A549 (cell line): ENCODE measurements at regions not wholly inside any gene's neighbourhood (a gene's known extent, or its start where the extent isn't known, plus 50 kb on each side); places are given as distances from the start of the nearest gene placed in this dataset.

Experiments used
- ATAC-seq, 2 experiments: fragments of 200-7000 bp in 1 of 2; fragments of >200 bp in 1 of 2; cut with Nextera tagmentation in 1 of 2; cut with Tn5 transposase in 1 of 2; 3 replicates each; pipeline versions ENCODE4 v1.8.0 to v1.9.1; 2018 to 2020; ENCODE audit warnings: mild to moderate bottlenecking in 1 of 2, moderate library complexity in 1 of 2
- CTCF ChIA-PET: fragments of 300-600 bp; sonication (Branson Sonifier 250); formaldehyde crosslinking; extraction: SDS; loops from one replicate; lab custom pipeline; 2021; ENCODE audit warnings: antibody characterized with exemption, inconsistent platforms; lab: Yijun Ruan, JAX
- POLR2A ChIA-PET: fragments of 350-600 bp; formaldehyde crosslinking; extraction: SDS; loops from one replicate; lab custom pipeline; 2021; ENCODE audit warnings: antibody characterized with exemption, inconsistent platforms; lab: Yijun Ruan, JAX
- DNase-seq, 2 experiments: peaks; one replicate each; pipeline versions ENCODE4 v3.0.0 to v3.0.0-alpha.2; 2011 to 2016; ENCODE audit warnings: low read depth in 1 of 2, low spot score in 1 of 2
- FAIRE-seq: peaks from 2 replicates; lab custom pipeline; 2011; peaks lifted over from hg19 to GRCh38; lab: Jason Lieb, UNC
- H3K27ac ChIP-seq, 2 experiments: fragments of >200 bp; sonication (Bioruptor Twin); formaldehyde crosslinking; 3 replicates each; pipeline ENCODE4 v1.5.1; 2016 to 2017
- H3K4me1 ChIP-seq: fragments of >200 bp; sonication (Bioruptor Twin); formaldehyde crosslinking; 3 replicates; pipeline ENCODE4 v1.6.1; 2016
- H3K4me2 ChIP-seq: fragments of >200 bp; sonication (Bioruptor Twin); formaldehyde crosslinking; 3 replicates; pipeline ENCODE4 v1.6.1; 2016
- H3K4me3 ChIP-seq: fragments of >200 bp; sonication (Bioruptor Twin); formaldehyde crosslinking; 3 replicates; pipeline ENCODE4 v1.5.1; 2016
- H3K9me3 ChIP-seq: fragments of >200 bp; sonication (Bioruptor Twin); formaldehyde crosslinking; 3 replicates; pipeline ENCODE4 v1.6.1; 2016
- BHLHE40 ChIP-seq: IDR thresholded peaks from 2 replicates; pipeline ENCODE4 v1.6.1; 2012; ENCODE audit warnings: low read depth, low read length, inconsistent platforms
- CHD4 ChIP-seq: fragments of 200-600 bp; sonication (generic); IDR thresholded peaks from 2 replicates; pipeline ENCODE4 v1.6.1; 2016; ENCODE audit warnings: antibody characterized with exemption, mild to moderate bottlenecking, borderline replicate concordance
- EHF ChIP-seq: fragments of 250-450 bp; sonication (Bioruptor Pico); IDR thresholded peaks from 2 replicates; pipeline ENCODE4 v1.5.0; 2020; ENCODE audit warnings: mild to moderate bottlenecking
- EHMT2 ChIP-seq: fragments of 200-600 bp; sonication (generic); IDR thresholded peaks from 2 replicates; pipeline ENCODE4 v1.6.1; 2016; ENCODE audit warnings: antibody characterized with exemption, low read depth, mild to moderate bottlenecking, moderate library complexity
- EP300 ChIP-seq, 2 experiments: fragments of >200 bp; sonication (Bioruptor Twin); formaldehyde crosslinking; IDR thresholded peaks; 2 replicates in 1 of 2; 3 replicates in 1 of 2; pipeline ENCODE4 v1.6.1; 2016 to 2017
- ESRRA ChIP-seq: fragments of 150-350 bp; IDR thresholded peaks from 2 replicates; pipeline ENCODE4 v1.6.1; 2014; ENCODE audit warnings: mild to moderate bottlenecking, low read length, borderline replicate concordance
- HDAC2 ChIP-seq: fragments of 200-600 bp; sonication (generic); IDR thresholded peaks from 2 replicates; pipeline ENCODE4 v1.6.1; 2016
- HOXA7 ChIP-seq: fragments of 250-450 bp; sonication (Bioruptor Pico); IDR thresholded peaks from 2 replicates; pipeline ENCODE4 v1.5.0; 2020; ENCODE audit warnings: mild to moderate bottlenecking, moderate library complexity
- JUNB ChIP-seq: fragments of >200 bp; sonication (Bioruptor Twin); formaldehyde crosslinking; IDR thresholded peaks from 2 replicates; pipeline ENCODE4 v1.6.1; 2016
- KDM1A ChIP-seq: fragments of 200-600 bp; sonication (generic); IDR thresholded peaks from 2 replicates; pipeline ENCODE4 v1.6.1; 2016; ENCODE audit warnings: low read depth, mild to moderate bottlenecking
- MAFK ChIP-seq: fragments of 450-650 bp; IDR thresholded peaks from 2 replicates; pipeline ENCODE4 v1.6.1; 2014; ENCODE audit not compliant: partially characterized antibody
- MYC ChIP-seq: IDR thresholded peaks from 2 replicates; pipeline ENCODE4 v1.6.1; 2012; ENCODE audit warnings: mild to moderate bottlenecking, inconsistent platforms, low read length, improper control_type of control experiment, borderline replicate concordance
- NFE2L2 ChIP-seq: fragments of 150-350 bp; conservative IDR thresholded peaks from 2 replicates; pipeline ENCODE4 v1.6.1; 2014; ENCODE audit warnings: low read length
- NPAS2 ChIP-seq: fragments of 250-450 bp; sonication (Bioruptor Pico); IDR thresholded peaks from 2 replicates; pipeline ENCODE4 v1.8.0; 2022; ENCODE audit warnings: mild to moderate bottlenecking, moderate library complexity, borderline replicate concordance
- POLR2A ChIP-seq: IDR thresholded peaks from 2 replicates; pipeline ENCODE4 v1.6.1; 2012; ENCODE audit warnings: mild to moderate bottlenecking, low read length
- RAD21 ChIP-seq, 2 experiments: fragments of >200 bp in 1 of 2; sonication (Bioruptor Twin) in 1 of 2; formaldehyde crosslinking in 1 of 2; IDR thresholded peaks in 1 of 2; conservative IDR thresholded peaks in 1 of 2; 2 replicates in 1 of 2; 3 replicates in 1 of 2; pipeline ENCODE4 v1.6.1; 2012 to 2018; ENCODE audit warnings: inconsistent platforms in 1 of 2
- SMC3 ChIP-seq: fragments of >200 bp; sonication (Bioruptor Twin); formaldehyde crosslinking; IDR thresholded peaks from 3 replicates; pipeline ENCODE4 v1.6.1; 2018; ENCODE audit warnings: inconsistent platforms
- SREBF2 ChIP-seq: fragments of 450-650 bp; IDR thresholded peaks from 2 replicates; pipeline ENCODE4 v1.6.1; 2014; ENCODE audit warnings: mild to moderate bottlenecking, moderate library complexity
- TP53 ChIP-seq: fragments of 250-450 bp; sonication (Bioruptor Pico); IDR thresholded peaks from 2 replicates; pipeline ENCODE4 v1.5.0; 2021; ENCODE audit warnings: mild to moderate bottlenecking, moderate library complexity
- ZNF302 ChIP-seq: fragments of 250-450 bp; sonication (Bioruptor Pico); IDR thresholded peaks from 2 replicates; pipeline ENCODE4 v1.9.0; 2021; ENCODE audit warnings: inconsistent platforms, mild to moderate bottlenecking, moderate library complexity
- WGBS: methylation state at CpG from one replicate; pipeline ENCODE4 v1.1.6; 2017; ENCODE audit errors: missing lambda C conversion rate; 5-methylcytosine and 5-hydroxymethylcytosine counted together
- TF ChIP-seq, protein P1 (sequence below): IDR thresholded peaks from 2 replicates; pipeline ENCODE4 v1.6.1; 2012; ENCODE audit warnings: low read depth, borderline replicate concordance
- TF ChIP-seq, protein P2 (sequence below): fragments of 150-350 bp; IDR thresholded peaks from 2 replicates; pipeline ENCODE4 v1.6.1; 2014; ENCODE audit warnings: low read depth, mild to moderate bottlenecking, low read length
- TF ChIP-seq, protein P3 (sequence below): fragments of >200 bp; sonication (Bioruptor Twin); formaldehyde crosslinking; IDR thresholded peaks from 2 replicates; pipeline ENCODE4 v1.6.1; 2016
- TF ChIP-seq, protein P4 (sequence below): fragments of >200 bp; sonication (Bioruptor Twin); formaldehyde crosslinking; IDR thresholded peaks from 3 replicates; pipeline ENCODE4 v1.5.1; 2016
- TF ChIP-seq, protein P5 (sequence below): fragments of 250-450 bp; sonication (Bioruptor Pico); IDR thresholded peaks from 2 replicates; pipeline ENCODE4 v1.5.0; 2020; ENCODE audit warnings: low read depth, mild to moderate bottlenecking, moderate library complexity
- TF ChIP-seq, protein P6 (sequence below): fragments of 450-650 bp; IDR thresholded peaks from 2 replicates; pipeline ENCODE4 v1.6.1; 2014; ENCODE audit warnings: antibody characterized with exemption

DNA sequence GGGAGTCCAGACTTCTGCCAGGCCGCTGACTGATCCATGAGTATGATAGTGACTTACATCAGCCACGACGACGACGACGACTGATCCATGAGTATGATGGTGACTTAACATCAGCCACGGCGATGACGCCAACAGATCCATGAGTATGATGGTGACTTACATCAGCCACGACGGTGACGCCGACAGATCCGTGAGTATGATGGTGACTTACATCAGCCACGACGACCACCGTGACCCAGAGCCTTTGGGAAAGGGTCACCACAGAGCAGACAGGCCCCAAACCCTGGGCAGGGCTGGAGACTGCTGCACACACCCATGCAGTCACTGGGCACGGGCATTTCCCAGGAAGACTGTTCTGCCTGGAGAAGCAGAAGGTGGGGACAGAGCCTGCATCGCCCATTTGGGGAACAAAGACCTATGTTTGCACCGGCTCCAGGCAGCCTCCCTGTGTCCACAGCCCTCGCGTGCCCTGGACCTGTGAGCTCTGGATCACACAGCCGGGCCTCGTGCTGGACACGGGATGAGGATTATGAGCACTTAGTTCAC lies 130.9 kb upstream of the SPACA7 start:
- no peak for ATAC-seq
- H3K4me1 ChIP-seq = no peaks in the 10 kb centered on the region
- TF ChIP-seq EHF (no peak), EHMT2 (no peak), HOXA7 (CRISPR knock-in tag) (no peak), MAFK (no peak), KDM1A (no peak), TP53 (CRISPR knock-in tag) (no peak), HDAC2 (no peak), MYC (no peak), JUNB (no peak)
- TF ChIP-seq, protein P1, sequence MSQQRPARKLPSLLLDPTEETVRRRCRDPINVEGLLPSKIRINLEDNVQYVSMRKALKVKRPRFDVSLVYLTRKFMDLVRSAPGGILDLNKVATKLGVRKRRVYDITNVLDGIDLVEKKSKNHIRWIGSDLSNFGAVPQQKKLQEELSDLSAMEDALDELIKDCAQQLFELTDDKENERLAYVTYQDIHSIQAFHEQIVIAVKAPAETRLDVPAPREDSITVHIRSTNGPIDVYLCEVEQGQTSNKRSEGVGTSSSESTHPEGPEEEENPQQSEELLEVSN = no peak
- H3K4me3 ChIP-seq = no peak overlapping the region
- H3K9me3 ChIP-seq = no peaks in the 10 kb centered on the region
- DNase-seq = no peak
- ChIA-PET CTCF (no interaction called here), POLR2A (no interaction called here)
- WGBS = 35% methylated on average over 17 of the region's 25 CpGs
- no peak overlapping the region for H3K4me2 ChIP-seq
- no peak for FAIRE-seq
- no peak overlapping the region for H3K27ac ChIP-seq

DNA sequence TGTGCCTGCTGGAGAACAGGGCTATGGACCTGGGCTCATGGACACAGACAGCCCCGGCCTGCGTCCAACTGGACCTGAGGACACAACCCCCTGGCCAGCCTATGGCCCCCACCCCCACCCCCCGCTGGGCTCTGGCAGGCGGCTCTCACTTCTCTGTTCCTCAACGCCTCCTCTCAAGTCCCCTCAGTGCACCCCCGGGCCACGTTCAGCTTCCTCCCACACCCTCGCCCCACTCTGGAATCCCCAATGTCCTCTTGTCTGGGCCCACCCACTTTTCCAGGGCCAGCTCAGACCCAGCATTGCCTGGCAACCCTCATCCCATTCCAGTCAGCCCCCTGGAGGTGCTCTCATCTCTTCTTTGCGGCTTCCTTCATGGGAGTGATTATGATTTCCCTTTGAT lies 130.2 kb upstream of the SPACA7 start:
- Histone ChIP-seq H3K9me3 (no peaks in the 10 kb centered on the region), H3K4me3 (no peak overlapping the region), H3K4me2 (no peak overlapping the region), H3K4me1 (no peaks in the 10 kb centered on the region), H3K27ac (no peak overlapping the region)
- DNase-seq (no peak), FAIRE-seq (no peak), ATAC-seq (no peak)
- ChIA-PET CTCF (no interaction called here), POLR2A (no interaction called here)
- 45% methylated on average over 4 of the region's 9 CpGs for WGBS
- no peak for TF ChIP-seq ESRRA
- TF ChIP-seq, protein P2, sequence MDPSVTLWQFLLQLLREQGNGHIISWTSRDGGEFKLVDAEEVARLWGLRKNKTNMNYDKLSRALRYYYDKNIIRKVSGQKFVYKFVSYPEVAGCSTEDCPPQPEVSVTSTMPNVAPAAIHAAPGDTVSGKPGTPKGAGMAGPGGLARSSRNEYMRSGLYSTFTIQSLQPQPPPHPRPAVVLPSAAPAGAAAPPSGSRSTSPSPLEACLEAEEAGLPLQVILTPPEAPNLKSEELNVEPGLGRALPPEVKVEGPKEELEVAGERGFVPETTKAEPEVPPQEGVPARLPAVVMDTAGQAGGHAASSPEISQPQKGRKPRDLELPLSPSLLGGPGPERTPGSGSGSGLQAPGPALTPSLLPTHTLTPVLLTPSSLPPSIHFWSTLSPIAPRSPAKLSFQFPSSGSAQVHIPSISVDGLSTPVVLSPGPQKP = no peak
- TF ChIP-seq, protein P3, sequence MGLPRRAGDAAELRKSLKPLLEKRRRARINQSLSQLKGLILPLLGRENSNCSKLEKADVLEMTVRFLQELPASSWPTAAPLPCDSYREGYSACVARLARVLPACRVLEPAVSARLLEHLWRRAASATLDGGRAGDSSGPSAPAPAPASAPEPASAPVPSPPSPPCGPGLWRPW = no peak
- TF ChIP-seq EHMT2 = no peak
- TF ChIP-seq SMC3 = no peak
- TF ChIP-seq ZNF302 = no peak
- no peak for TF ChIP-seq CHD4
- no peak for TF ChIP-seq EP300 (IDR thresholded peaks at IDR 0.05)
- TF ChIP-seq, protein P4, sequence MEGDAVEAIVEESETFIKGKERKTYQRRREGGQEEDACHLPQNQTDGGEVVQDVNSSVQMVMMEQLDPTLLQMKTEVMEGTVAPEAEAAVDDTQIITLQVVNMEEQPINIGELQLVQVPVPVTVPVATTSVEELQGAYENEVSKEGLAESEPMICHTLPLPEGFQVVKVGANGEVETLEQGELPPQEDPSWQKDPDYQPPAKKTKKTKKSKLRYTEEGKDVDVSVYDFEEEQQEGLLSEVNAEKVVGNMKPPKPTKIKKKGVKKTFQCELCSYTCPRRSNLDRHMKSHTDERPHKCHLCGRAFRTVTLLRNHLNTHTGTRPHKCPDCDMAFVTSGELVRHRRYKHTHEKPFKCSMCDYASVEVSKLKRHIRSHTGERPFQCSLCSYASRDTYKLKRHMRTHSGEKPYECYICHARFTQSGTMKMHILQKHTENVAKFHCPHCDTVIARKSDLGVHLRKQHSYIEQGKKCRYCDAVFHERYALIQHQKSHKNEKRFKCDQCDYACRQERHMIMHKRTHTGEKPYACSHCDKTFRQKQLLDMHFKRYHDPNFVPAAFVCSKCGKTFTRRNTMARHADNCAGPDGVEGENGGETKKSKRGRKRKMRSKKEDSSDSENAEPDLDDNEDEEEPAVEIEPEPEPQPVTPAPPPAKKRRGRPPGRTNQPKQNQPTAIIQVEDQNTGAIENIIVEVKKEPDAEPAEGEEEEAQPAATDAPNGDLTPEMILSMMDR = no peak
- no peak for TF ChIP-seq BHLHE40
- no peak for TF ChIP-seq NPAS2
- no peak for TF ChIP-seq SREBF2
- TF ChIP-seq HDAC2 = no peak
- TF ChIP-seq, protein P1 = no peak
- TF ChIP-seq, protein P5, sequence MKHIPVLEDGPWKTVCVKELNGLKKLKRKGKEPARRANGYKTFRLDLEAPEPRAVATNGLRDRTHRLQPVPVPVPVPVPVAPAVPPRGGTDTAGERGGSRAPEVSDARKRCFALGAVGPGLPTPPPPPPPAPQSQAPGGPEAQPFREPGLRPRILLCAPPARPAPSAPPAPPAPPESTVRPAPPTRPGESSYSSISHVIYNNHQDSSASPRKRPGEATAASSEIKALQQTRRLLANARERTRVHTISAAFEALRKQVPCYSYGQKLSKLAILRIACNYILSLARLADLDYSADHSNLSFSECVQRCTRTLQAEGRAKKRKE = no peak
- TF ChIP-seq POLR2A = no peak
- no peak for TF ChIP-seq NFE2L2
- TF ChIP-seq, protein P6, sequence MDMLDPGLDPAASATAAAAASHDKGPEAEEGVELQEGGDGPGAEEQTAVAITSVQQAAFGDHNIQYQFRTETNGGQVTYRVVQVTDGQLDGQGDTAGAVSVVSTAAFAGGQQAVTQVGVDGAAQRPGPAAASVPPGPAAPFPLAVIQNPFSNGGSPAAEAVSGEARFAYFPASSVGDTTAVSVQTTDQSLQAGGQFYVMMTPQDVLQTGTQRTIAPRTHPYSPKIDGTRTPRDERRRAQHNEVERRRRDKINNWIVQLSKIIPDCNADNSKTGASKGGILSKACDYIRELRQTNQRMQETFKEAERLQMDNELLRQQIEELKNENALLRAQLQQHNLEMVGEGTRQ = no peak
- no peak for TF ChIP-seq RAD21 (conservative IDR thresholded peaks at IDR 0.05 in 1 of 2, IDR thresholded peaks at IDR 0.05 in 1 of 2)
- TF ChIP-seq KDM1A = no peak
